ENCODE measurements at regions not wholly inside any gene's neighbourhood (a gene's known extent, or its start where the extent isn't known, plus 50 kb on each side); places are given as distances from the start of the nearest gene placed in this dataset.

DNA sequence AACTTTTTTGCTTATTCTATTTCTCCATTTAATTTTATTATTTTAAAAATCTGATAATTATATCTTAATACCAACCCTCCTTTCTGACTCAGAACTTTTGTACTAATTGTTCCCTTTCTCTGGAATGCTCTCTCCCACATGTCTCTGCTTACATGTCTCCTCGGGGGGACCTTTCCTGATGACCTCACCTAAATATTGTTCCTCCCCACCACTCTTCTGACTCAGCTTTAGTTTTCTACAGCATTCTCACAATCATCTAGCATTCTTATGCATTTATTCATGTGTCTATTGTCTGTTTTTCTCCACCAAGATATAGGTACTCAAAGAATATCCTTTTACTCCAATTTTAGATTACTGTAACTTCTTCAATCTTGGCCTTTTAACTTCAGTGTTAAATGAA is 128.7 kb downstream of the MSL3 start:
- H3K27ac ChIP-seq (ENCODE audit: low read depth, low read length), result no peak overlapping the region
- no peaks in the 10 kb centered on the region for H3K4me1 ChIP-seq (ENCODE audit: control insufficient read depth, insufficient read depth, low read length)
- H3K27me3 ChIP-seq (ENCODE audit: control insufficient read depth, insufficient read depth, low read length, poor library complexity, severe bottlenecking), result no peaks in the 10 kb centered on the region
- Mint-ChIP-seq H3K27ac (no peak overlapping the region), H3K4me1 (peaks cover 7% of the 10 kb centered on the region), H3K4me3 (no peak overlapping the region), H3K36me3 (ENCODE audit: low read depth) (no peaks in the 10 kb centered on the region), H3K9me3 (peaks cover 43% of the 10 kb centered on the region), H3K27me3 (ENCODE audit: insufficient read depth) (peaks cover 3% of the 10 kb centered on the region)
- 50 to 80% methylated on average over 1 of the region's 1 CpG for WGBS, 2 experiments (ENCODE audit: insufficient coverage in 1 of 2, insufficient read length in 1 of 2)
- H3K36me3 ChIP-seq (ENCODE audit: control insufficient read depth, insufficient read depth, low read length), result no peaks in the 10 kb centered on the region
- peaks cover 15% of the 10 kb centered on the region for H3K9me3 ChIP-seq (ENCODE audit: control insufficient read depth, low read length)
- DNase-seq, result no peak
- TF ChIP-seq, protein P1, sequence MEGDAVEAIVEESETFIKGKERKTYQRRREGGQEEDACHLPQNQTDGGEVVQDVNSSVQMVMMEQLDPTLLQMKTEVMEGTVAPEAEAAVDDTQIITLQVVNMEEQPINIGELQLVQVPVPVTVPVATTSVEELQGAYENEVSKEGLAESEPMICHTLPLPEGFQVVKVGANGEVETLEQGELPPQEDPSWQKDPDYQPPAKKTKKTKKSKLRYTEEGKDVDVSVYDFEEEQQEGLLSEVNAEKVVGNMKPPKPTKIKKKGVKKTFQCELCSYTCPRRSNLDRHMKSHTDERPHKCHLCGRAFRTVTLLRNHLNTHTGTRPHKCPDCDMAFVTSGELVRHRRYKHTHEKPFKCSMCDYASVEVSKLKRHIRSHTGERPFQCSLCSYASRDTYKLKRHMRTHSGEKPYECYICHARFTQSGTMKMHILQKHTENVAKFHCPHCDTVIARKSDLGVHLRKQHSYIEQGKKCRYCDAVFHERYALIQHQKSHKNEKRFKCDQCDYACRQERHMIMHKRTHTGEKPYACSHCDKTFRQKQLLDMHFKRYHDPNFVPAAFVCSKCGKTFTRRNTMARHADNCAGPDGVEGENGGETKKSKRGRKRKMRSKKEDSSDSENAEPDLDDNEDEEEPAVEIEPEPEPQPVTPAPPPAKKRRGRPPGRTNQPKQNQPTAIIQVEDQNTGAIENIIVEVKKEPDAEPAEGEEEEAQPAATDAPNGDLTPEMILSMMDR (conservative IDR thresholded peaks at IDR 0.05), result no peak
- H3K4me3 ChIP-seq (ENCODE audit: low read length), result peak overlapping the region; percentile 58
- peak overlapping the region; percentile 6 for H3K9ac ChIP-seq (ENCODE audit: extremely low read depth, low read length, poor library complexity, severe bottlenecking)

DNA sequence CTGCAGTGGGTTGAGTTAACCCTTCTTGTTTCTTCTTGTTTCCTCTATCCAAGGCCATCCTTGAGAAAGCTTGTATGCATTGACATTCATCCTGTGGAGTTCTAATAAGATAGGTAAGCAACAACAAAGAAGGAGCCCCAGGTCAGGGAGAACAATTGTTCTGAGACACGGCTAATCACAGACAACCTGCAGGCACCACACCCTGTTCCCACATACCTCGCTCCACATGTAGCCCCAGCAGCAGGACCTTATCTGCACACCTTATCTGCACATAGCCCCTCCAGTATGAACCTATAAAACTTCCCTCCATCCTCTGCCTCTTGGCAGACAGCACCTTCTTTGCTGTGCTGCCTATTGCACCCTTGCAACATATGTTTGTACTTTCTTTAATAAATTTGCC is 129.1 kb downstream of the MSL3 start:
- Mint-ChIP-seq H3K27ac (no peak overlapping the region), H3K4me1 (peaks cover 7% of the 10 kb centered on the region), H3K36me3 (ENCODE audit: low read depth) (no peaks in the 10 kb centered on the region), H3K4me3 (no peak overlapping the region), H3K9me3 (peaks cover 42% of the 10 kb centered on the region), H3K27me3 (ENCODE audit: insufficient read depth) (peaks cover 3% of the 10 kb centered on the region)
- no peaks in the 10 kb centered on the region for H3K27me3 ChIP-seq (ENCODE audit: control insufficient read depth, insufficient read depth, low read length, poor library complexity, severe bottlenecking)
- H3K27ac ChIP-seq (ENCODE audit: low read depth, low read length), result no peak overlapping the region
- 27 to 33% methylated on average over 1 to 2 of the region's 2 CpGs for WGBS, 2 experiments (ENCODE audit: insufficient coverage in 1 of 2, insufficient read length in 1 of 2)
- peaks cover 15% of the 10 kb centered on the region for H3K9me3 ChIP-seq (ENCODE audit: control insufficient read depth, low read length)
- H3K9ac ChIP-seq (ENCODE audit: extremely low read depth, low read length, poor library complexity, severe bottlenecking), result no peak overlapping the region
- DNase-seq, result peak; percentile 47
- TF ChIP-seq, protein P1 (conservative IDR thresholded peaks at IDR 0.05), result no peak
- H3K36me3 ChIP-seq (ENCODE audit: control insufficient read depth, insufficient read depth, low read length), result no peaks in the 10 kb centered on the region
- peak overlapping the region; percentile 58 for H3K4me3 ChIP-seq (ENCODE audit: low read length)
- H3K4me1 ChIP-seq (ENCODE audit: control insufficient read depth, insufficient read depth, low read length), result no peaks in the 10 kb centered on the region

DNA sequence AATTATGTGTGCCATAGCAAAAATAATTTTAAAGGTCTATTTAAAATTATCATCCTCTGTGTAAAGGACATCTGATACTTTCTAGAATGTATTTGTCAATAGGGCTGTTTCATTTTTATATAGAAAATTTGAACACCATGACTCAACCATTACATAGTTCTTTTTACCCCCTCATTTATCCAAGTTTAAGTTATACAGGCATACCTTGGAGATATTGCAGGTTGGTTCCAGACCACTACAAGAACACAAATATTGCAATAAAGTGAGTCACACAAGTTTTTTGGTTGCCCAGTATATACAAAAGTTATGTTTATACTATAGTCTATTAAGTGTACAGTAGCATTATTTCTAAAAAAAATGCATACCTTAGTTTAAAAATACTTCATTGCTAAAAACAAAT is 130.4 kb downstream of the MSL3 start:
- Histone ChIP-seq H3K27me3 (ENCODE audit: control insufficient read depth, insufficient read depth, low read length, poor library complexity, severe bottlenecking) (no peaks in the 10 kb centered on the region), H3K4me3 (ENCODE audit: low read length) (no peak overlapping the region), H3K4me1 (ENCODE audit: control insufficient read depth, insufficient read depth, low read length) (no peaks in the 10 kb centered on the region), H3K27ac (ENCODE audit: low read depth, low read length) (no peak overlapping the region), H3K9me3 (ENCODE audit: control insufficient read depth, low read length) (peaks cover 15% of the 10 kb centered on the region), H3K9ac (ENCODE audit: extremely low read depth, low read length, poor library complexity, severe bottlenecking) (no peak overlapping the region), H3K36me3 (ENCODE audit: control insufficient read depth, insufficient read depth, low read length) (no peaks in the 10 kb centered on the region)
- no peak overlapping the region for H3K27ac Mint-ChIP-seq
- H3K9me3 Mint-ChIP-seq, result peaks cover 46% of the 10 kb centered on the region
- H3K4me1 Mint-ChIP-seq, result peaks cover 7% of the 10 kb centered on the region
- TF ChIP-seq, protein P1 (conservative IDR thresholded peaks at IDR 0.05), result no peak
- no peak overlapping the region for H3K4me3 Mint-ChIP-seq
- no peak for DNase-seq
- H3K36me3 Mint-ChIP-seq (ENCODE audit: low read depth), result no peaks in the 10 kb centered on the region
- H3K27me3 Mint-ChIP-seq (ENCODE audit: insufficient read depth), result peaks cover 3% of the 10 kb centered on the region
